Osteocyte (in vitro differentiated cells): ENCODE measurements at regions not wholly inside any gene's neighbourhood (a gene's known extent, or its start where the extent isn't known, plus 50 kb on each side); places are given as distances from the start of the nearest gene placed in this dataset.
A peak's percentile ranks its signal among the peaks of the same experiment; 100 is the strongest.

Experiments
- DNase-seq: peaks from one replicate; pipeline ENCODE4 v3.0.0; 2021; ENCODE audit warnings: mixed read lengths; ENCODE audit not compliant: unreplicated experiment; ENCODE audit errors: extremely low spot score
- H3K27ac Mint-ChIP-seq: one replicate; pipeline ENCODE4 v1.8.0; 2021; ENCODE audit warnings: mild to moderate bottlenecking, mixed read lengths; ENCODE audit not compliant: unreplicated experiment
- H3K27me3 Mint-ChIP-seq: one replicate; pipeline ENCODE4 v1.8.0; 2021; ENCODE audit warnings: mixed read lengths; ENCODE audit not compliant: unreplicated experiment
- H3K36me3 Mint-ChIP-seq: one replicate; pipeline ENCODE4 v1.8.0; 2021; ENCODE audit warnings: mixed read lengths; ENCODE audit not compliant: unreplicated experiment
- H3K4me1 Mint-ChIP-seq: one replicate; pipeline ENCODE4 v1.8.0; 2021; ENCODE audit warnings: mixed read lengths; ENCODE audit not compliant: unreplicated experiment
- H3K4me3 Mint-ChIP-seq: one replicate; pipeline ENCODE4 v1.8.0; 2021; ENCODE audit warnings: mild to moderate bottlenecking, moderate library complexity, mixed read lengths; ENCODE audit not compliant: unreplicated experiment
- H3K9me3 Mint-ChIP-seq: one replicate; pipeline ENCODE4 v1.8.0; 2021; ENCODE audit warnings: mixed read lengths; ENCODE audit not compliant: unreplicated experiment
- TF ChIP-seq, protein P1 (sequence below): fragments of 200-600 bp; sonication (generic); IDR thresholded peaks from 2 replicates; pipeline ENCODE4 v1.5.0; 2021; ENCODE audit warnings: antibody characterized with exemption, mild to moderate bottlenecking, moderate library complexity

DNA sequence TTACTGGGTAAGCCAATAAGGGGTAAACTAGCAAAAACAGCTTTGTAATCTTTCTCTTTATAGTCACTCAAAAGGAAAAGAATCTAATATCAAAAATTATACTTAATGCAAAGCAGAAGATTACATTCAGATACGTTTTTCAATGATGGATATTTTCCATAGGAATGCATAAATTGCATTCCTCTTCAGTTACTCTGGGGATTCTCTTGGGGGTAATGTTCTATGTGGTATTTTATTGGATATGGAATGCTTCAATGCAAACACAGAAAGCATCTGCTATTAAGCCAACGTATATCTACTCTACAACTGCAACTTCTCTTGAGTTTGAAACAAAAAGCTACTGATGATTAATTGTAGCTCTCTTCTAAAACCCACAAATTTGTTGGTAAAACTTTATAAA is 106.0 kb downstream of the SLC41A2 start:
- H3K4me3 Mint-ChIP-seq, result peak overlapping the region; percentile 24
- TF ChIP-seq, protein P1, sequence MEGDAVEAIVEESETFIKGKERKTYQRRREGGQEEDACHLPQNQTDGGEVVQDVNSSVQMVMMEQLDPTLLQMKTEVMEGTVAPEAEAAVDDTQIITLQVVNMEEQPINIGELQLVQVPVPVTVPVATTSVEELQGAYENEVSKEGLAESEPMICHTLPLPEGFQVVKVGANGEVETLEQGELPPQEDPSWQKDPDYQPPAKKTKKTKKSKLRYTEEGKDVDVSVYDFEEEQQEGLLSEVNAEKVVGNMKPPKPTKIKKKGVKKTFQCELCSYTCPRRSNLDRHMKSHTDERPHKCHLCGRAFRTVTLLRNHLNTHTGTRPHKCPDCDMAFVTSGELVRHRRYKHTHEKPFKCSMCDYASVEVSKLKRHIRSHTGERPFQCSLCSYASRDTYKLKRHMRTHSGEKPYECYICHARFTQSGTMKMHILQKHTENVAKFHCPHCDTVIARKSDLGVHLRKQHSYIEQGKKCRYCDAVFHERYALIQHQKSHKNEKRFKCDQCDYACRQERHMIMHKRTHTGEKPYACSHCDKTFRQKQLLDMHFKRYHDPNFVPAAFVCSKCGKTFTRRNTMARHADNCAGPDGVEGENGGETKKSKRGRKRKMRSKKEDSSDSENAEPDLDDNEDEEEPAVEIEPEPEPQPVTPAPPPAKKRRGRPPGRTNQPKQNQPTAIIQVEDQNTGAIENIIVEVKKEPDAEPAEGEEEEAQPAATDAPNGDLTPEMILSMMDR, result no peak
- H3K9me3 Mint-ChIP-seq, result no peaks in the 10 kb centered on the region
- peak overlapping the region; percentile 58 for H3K27ac Mint-ChIP-seq
- H3K4me1 Mint-ChIP-seq, result peaks cover 25% of the 10 kb centered on the region
- no peak for DNase-seq
- peaks cover 3% of the 10 kb centered on the region for H3K36me3 Mint-ChIP-seq
- H3K27me3 Mint-ChIP-seq, result no peaks in the 10 kb centered on the region

DNA sequence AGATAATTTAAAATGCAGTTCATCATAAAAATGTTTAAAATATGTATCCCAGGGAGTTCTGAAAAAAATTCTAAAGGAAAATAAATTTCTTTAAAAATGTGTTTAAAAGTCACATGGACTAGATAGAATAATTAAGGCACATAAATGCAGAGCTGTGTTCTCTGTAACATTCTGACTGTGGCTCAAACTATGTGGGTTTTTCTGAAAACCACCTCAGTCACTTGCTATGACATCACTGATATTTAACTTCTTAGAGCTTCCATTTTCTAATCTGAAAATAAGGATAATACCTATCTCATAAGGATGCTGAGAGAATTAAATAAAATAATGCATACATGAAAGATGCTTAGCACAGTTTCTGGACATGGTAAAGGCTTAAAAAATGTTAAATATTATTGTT is 107.3 kb downstream of the SLC41A2 start:
- peaks cover 3% of the 10 kb centered on the region for H3K36me3 Mint-ChIP-seq
- peaks cover 35% of the 10 kb centered on the region for H3K4me1 Mint-ChIP-seq
- TF ChIP-seq, protein P1, result no peak
- no peak for DNase-seq
- no peak overlapping the region for H3K4me3 Mint-ChIP-seq
- no peaks in the 10 kb centered on the region for H3K27me3 Mint-ChIP-seq
- no peak overlapping the region for H3K27ac Mint-ChIP-seq
- no peaks in the 10 kb centered on the region for H3K9me3 Mint-ChIP-seq

DNA sequence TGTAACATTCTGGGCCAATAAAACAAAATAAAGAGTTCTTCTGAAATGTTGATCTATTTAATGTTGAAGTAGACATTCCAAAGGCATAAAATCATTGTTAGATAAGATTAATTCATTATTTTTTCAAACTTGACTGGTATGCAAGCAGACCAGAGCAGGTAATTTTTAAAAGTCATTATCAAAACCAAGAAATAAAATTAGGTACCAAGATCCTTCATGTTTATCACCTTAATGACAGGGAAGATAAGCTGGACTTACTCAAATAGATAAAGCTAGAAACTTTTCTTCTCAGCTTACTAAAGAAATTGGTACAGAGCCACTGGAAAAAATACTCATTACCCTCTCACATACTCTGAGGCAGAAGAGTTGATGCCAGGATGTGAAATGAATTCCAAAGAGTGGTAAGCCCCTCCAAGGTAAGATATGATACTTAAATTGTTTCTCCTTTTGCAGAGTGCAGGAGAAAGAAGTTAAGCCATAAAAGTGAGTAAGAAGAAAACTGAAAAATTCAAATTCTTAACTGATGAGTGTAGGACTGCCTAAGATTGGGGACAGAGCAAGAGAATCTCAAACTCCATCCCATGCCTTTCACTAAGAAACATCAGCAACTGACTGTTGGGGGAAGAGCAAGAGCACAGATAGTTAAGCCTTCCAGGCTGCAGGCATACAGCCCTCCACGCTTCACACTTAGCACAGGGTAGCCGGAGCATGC is 111.9 kb downstream of the SLC41A2 start:
- Mint-ChIP-seq H3K4me3 (no peak overlapping the region), H3K27ac (no peak overlapping the region), H3K4me1 (peaks cover 19% of the 10 kb centered on the region), H3K27me3 (no peaks in the 10 kb centered on the region), H3K9me3 (no peaks in the 10 kb centered on the region), H3K36me3 (peaks cover 14% of the 10 kb centered on the region)
- TF ChIP-seq, protein P1, result no peak
- no peak for DNase-seq

DNA sequence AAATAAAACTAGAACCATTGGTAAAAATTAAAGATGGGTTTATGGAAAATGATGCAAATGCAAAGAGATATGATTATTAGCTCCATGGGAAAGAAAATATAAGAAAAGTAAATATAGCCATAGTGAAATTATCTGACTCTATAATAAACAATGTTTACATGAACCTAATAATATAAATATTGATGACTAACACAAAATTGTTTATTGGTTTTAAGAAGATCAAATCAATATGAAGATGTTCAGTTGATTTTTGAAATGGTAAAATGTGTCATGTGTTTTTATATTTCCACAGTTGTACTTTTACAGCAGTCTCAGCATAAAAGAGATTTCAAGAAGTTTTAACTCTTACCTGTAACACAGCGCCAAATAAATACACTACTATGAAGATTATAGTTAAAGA is 114.0 kb downstream of the SLC41A2 start:
- Mint-ChIP-seq H3K4me1 (peaks cover 15% of the 10 kb centered on the region), H3K4me3 (no peak overlapping the region), H3K27me3 (no peaks in the 10 kb centered on the region), H3K9me3 (no peaks in the 10 kb centered on the region), H3K27ac (no peak overlapping the region), H3K36me3 (peaks cover 13% of the 10 kb centered on the region)
- TF ChIP-seq, protein P1, result no peak
- DNase-seq, result no peak

DNA sequence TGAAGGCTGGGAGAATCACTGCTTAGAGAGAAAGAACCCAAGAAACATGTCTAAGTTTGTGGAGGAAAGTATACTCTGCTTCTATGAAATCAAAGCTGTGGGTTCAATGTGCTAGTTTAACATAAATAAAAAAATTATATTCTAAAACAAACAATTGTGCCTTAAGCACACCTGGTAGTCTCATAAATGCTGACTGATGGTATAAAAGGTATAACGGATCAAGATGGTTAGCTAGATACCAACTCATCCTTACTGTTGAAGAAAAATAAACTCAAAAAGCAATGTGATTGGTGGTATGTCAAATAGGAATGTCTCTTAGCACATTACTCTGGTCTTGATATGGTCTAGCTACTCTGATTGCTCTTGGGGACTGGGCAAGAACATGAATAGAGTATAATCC is 117.8 kb downstream of the SLC41A2 start:
- TF ChIP-seq, protein P1, result no peak
- DNase-seq, result no peak
- no peak overlapping the region for H3K4me3 Mint-ChIP-seq
- H3K27ac Mint-ChIP-seq, result no peak overlapping the region
- H3K27me3 Mint-ChIP-seq, result no peaks in the 10 kb centered on the region
- peaks cover 6% of the 10 kb centered on the region for H3K36me3 Mint-ChIP-seq
- H3K9me3 Mint-ChIP-seq, result no peaks in the 10 kb centered on the region
- peaks cover 17% of the 10 kb centered on the region for H3K4me1 Mint-ChIP-seq
